ENCODE measurements at regions not wholly inside any gene's neighbourhood (a gene's known extent, or its start where the extent isn't known, plus 50 kb on each side); places are given as distances from the start of the nearest gene placed in this dataset.

GRCh38 chr18:39519741-39520140 is 1954.1 kb upstream of the CELF4 start:
- no peaks in the 10 kb centered on the region for H3K27me3 ChIP-seq (ENCODE audit: control insufficient read depth in 1 of 2, insufficient read depth in 2 of 2, low read length in 2 of 2)
- no peaks in the 10 kb centered on the region for H3K9me3 ChIP-seq (ENCODE audit: control insufficient read depth in 2 of 2, low read length in 2 of 2)
- H3K4me3 ChIP-seq (ENCODE audit: low read length in 2 of 2) = no peak overlapping the region
- no peaks in the 10 kb centered on the region for H3K4me1 ChIP-seq (ENCODE audit: control insufficient read depth, insufficient read depth, low read length)
- no peak overlapping the region for H3K27ac ChIP-seq (ENCODE audit: low read length)
- no peaks in the 10 kb centered on the region for H3K36me3 ChIP-seq (ENCODE audit: control insufficient read depth in 2 of 2, insufficient read depth in 2 of 2, low read length in 2 of 2)
- no peak overlapping the region for H3K9ac ChIP-seq (ENCODE audit: low read length in 2 of 2)

- H3K4me3 ChIP-seq (ENCODE audit: low read length in 2 of 2) = no peak overlapping the region
- H3K9me3 ChIP-seq (ENCODE audit: control insufficient read depth in 2 of 2, low read length in 2 of 2) = no peaks in the 10 kb centered on the region
- H3K4me1 ChIP-seq (ENCODE audit: control insufficient read depth, insufficient read depth, low read length) = no peaks in the 10 kb centered on the region
- no peak overlapping the region for H3K9ac ChIP-seq (ENCODE audit: low read length in 2 of 2)
- no peak overlapping the region for H3K27ac ChIP-seq (ENCODE audit: low read length)
- H3K36me3 ChIP-seq (ENCODE audit: control insufficient read depth in 2 of 2, insufficient read depth in 2 of 2, low read length in 2 of 2) = no peaks in the 10 kb centered on the region
- H3K27me3 ChIP-seq (ENCODE audit: control insufficient read depth in 1 of 2, insufficient read depth in 2 of 2, low read length in 2 of 2) = no peaks in the 10 kb centered on the region
Measured at GRCh38 chr18:39515299-39515698, 1949.7 kb upstream of the CELF4 start.

- H3K4me3 ChIP-seq (ENCODE audit: low read length in 2 of 2) = no peak overlapping the region
- no peaks in the 10 kb centered on the region for H3K36me3 ChIP-seq (ENCODE audit: control insufficient read depth in 2 of 2, insufficient read depth in 2 of 2, low read length in 2 of 2)
- no peaks in the 10 kb centered on the region for H3K4me1 ChIP-seq (ENCODE audit: control insufficient read depth, insufficient read depth, low read length)
- H3K27ac ChIP-seq (ENCODE audit: low read length) = no peak overlapping the region
- no peak overlapping the region for H3K9ac ChIP-seq (ENCODE audit: low read length in 2 of 2)
- no peaks in the 10 kb centered on the region for H3K9me3 ChIP-seq (ENCODE audit: control insufficient read depth in 2 of 2, low read length in 2 of 2)
- H3K27me3 ChIP-seq (ENCODE audit: control insufficient read depth in 1 of 2, insufficient read depth in 2 of 2, low read length in 2 of 2) = no peaks in the 10 kb centered on the region
Measured at GRCh38 chr18:39513186-39513585, 1947.6 kb upstream of the CELF4 start.

GRCh38 chr18:39506581-39507330 is 1941.2 kb upstream of the CELF4 start:
- H3K36me3 ChIP-seq (ENCODE audit: control insufficient read depth in 2 of 2, insufficient read depth in 2 of 2, low read length in 2 of 2) = no peaks in the 10 kb centered on the region
- H3K4me1 ChIP-seq (ENCODE audit: control insufficient read depth, insufficient read depth, low read length) = no peaks in the 10 kb centered on the region
- no peak overlapping the region for H3K4me3 ChIP-seq (ENCODE audit: low read length in 2 of 2)
- H3K27me3 ChIP-seq (ENCODE audit: control insufficient read depth in 1 of 2, insufficient read depth in 2 of 2, low read length in 2 of 2) = no peaks in the 10 kb centered on the region
- H3K9me3 ChIP-seq (ENCODE audit: control insufficient read depth in 2 of 2, low read length in 2 of 2) = no peaks in the 10 kb centered on the region
- no peak overlapping the region for H3K9ac ChIP-seq (ENCODE audit: low read length in 2 of 2)
- no peak overlapping the region for H3K27ac ChIP-seq (ENCODE audit: low read length)

- no peaks in the 10 kb centered on the region for H3K36me3 ChIP-seq (ENCODE audit: control insufficient read depth in 2 of 2, insufficient read depth in 2 of 2, low read length in 2 of 2)
- H3K27me3 ChIP-seq (ENCODE audit: control insufficient read depth in 1 of 2, insufficient read depth in 2 of 2, low read length in 2 of 2) = no peaks in the 10 kb centered on the region
- no peak overlapping the region for H3K27ac ChIP-seq (ENCODE audit: low read length)
- no peak overlapping the region for H3K4me3 ChIP-seq (ENCODE audit: low read length in 2 of 2)
- no peaks in the 10 kb centered on the region for H3K4me1 ChIP-seq (ENCODE audit: control insufficient read depth, insufficient read depth, low read length)
- H3K9ac ChIP-seq (ENCODE audit: low read length in 2 of 2) = no peak overlapping the region
- no peaks in the 10 kb centered on the region for H3K9me3 ChIP-seq (ENCODE audit: control insufficient read depth in 2 of 2, low read length in 2 of 2)
Measured at GRCh38 chr18:39500306-39500705, 1934.7 kb upstream of the CELF4 start.

GRCh38 chr18:39497821-39498220 is 1932.2 kb upstream of the CELF4 start:
- Histone ChIP-seq H3K36me3 (ENCODE audit: control insufficient read depth in 2 of 2, insufficient read depth in 2 of 2, low read length in 2 of 2) (no peaks in the 10 kb centered on the region), H3K27me3 (ENCODE audit: control insufficient read depth in 1 of 2, insufficient read depth in 2 of 2, low read length in 2 of 2) (no peaks in the 10 kb centered on the region), H3K27ac (ENCODE audit: low read length) (no peak overlapping the region), H3K9me3 (ENCODE audit: control insufficient read depth in 2 of 2, low read length in 2 of 2) (no peaks in the 10 kb centered on the region), H3K9ac (ENCODE audit: low read length in 2 of 2) (no peak overlapping the region), H3K4me1 (ENCODE audit: control insufficient read depth, insufficient read depth, low read length) (no peaks in the 10 kb centered on the region), H3K4me3 (ENCODE audit: low read length in 2 of 2) (no peak overlapping the region)

- H3K36me3 ChIP-seq (ENCODE audit: control insufficient read depth in 2 of 2, insufficient read depth in 2 of 2, low read length in 2 of 2) = no peaks in the 10 kb centered on the region
- no peaks in the 10 kb centered on the region for H3K27me3 ChIP-seq (ENCODE audit: control insufficient read depth in 1 of 2, insufficient read depth in 2 of 2, low read length in 2 of 2)
- no peak overlapping the region for H3K4me3 ChIP-seq (ENCODE audit: low read length in 2 of 2)
- H3K9me3 ChIP-seq (ENCODE audit: control insufficient read depth in 2 of 2, low read length in 2 of 2) = no peaks in the 10 kb centered on the region
- H3K4me1 ChIP-seq (ENCODE audit: control insufficient read depth, insufficient read depth, low read length) = no peaks in the 10 kb centered on the region
- no peak overlapping the region for H3K27ac ChIP-seq (ENCODE audit: low read length)
- H3K9ac ChIP-seq (ENCODE audit: low read length in 2 of 2) = no peak overlapping the region
Measured at GRCh38 chr18:39496986-39497385, 1931.4 kb upstream of the CELF4 start.

GRCh38 chr18:39494211-39494896 is 1928.8 kb upstream of the CELF4 start:
- no peaks in the 10 kb centered on the region for H3K4me1 ChIP-seq (ENCODE audit: control insufficient read depth, insufficient read depth, low read length)
- H3K9me3 ChIP-seq (ENCODE audit: control insufficient read depth in 2 of 2, low read length in 2 of 2) = no peaks in the 10 kb centered on the region
- H3K36me3 ChIP-seq (ENCODE audit: control insufficient read depth in 2 of 2, insufficient read depth in 2 of 2, low read length in 2 of 2) = no peaks in the 10 kb centered on the region
- H3K27ac ChIP-seq (ENCODE audit: low read length) = no peak overlapping the region
- H3K27me3 ChIP-seq (ENCODE audit: control insufficient read depth in 1 of 2, insufficient read depth in 2 of 2, low read length in 2 of 2) = no peaks in the 10 kb centered on the region
- H3K4me3 ChIP-seq (ENCODE audit: low read length in 2 of 2) = no peak overlapping the region
- H3K9ac ChIP-seq (ENCODE audit: low read length in 2 of 2) = no peak overlapping the region

- no peaks in the 10 kb centered on the region for H3K4me1 ChIP-seq (ENCODE audit: control insufficient read depth, insufficient read depth, low read length)
- H3K9me3 ChIP-seq (ENCODE audit: control insufficient read depth in 2 of 2, low read length in 2 of 2) = no peaks in the 10 kb centered on the region
- H3K27ac ChIP-seq (ENCODE audit: low read length) = no peak overlapping the region
- no peaks in the 10 kb centered on the region for H3K36me3 ChIP-seq (ENCODE audit: control insufficient read depth in 2 of 2, insufficient read depth in 2 of 2, low read length in 2 of 2)
- H3K4me3 ChIP-seq (ENCODE audit: low read length in 2 of 2) = no peak overlapping the region
- H3K27me3 ChIP-seq (ENCODE audit: control insufficient read depth in 1 of 2, insufficient read depth in 2 of 2, low read length in 2 of 2) = no peaks in the 10 kb centered on the region
- H3K9ac ChIP-seq (ENCODE audit: low read length in 2 of 2) = no peak overlapping the region
Measured at GRCh38 chr18:39491408-39491807, 1925.8 kb upstream of the CELF4 start.

- Histone ChIP-seq H3K4me1 (ENCODE audit: control insufficient read depth, insufficient read depth, low read length) (no peaks in the 10 kb centered on the region), H3K9ac (ENCODE audit: low read length in 2 of 2) (no peak overlapping the region), H3K27ac (ENCODE audit: low read length) (no peak overlapping the region), H3K9me3 (ENCODE audit: control insufficient read depth in 2 of 2, low read length in 2 of 2) (no peaks in the 10 kb centered on the region), H3K27me3 (ENCODE audit: control insufficient read depth in 1 of 2, insufficient read depth in 2 of 2, low read length in 2 of 2) (no peaks in the 10 kb centered on the region), H3K36me3 (ENCODE audit: control insufficient read depth in 2 of 2, insufficient read depth in 2 of 2, low read length in 2 of 2) (no peaks in the 10 kb centered on the region), H3K4me3 (ENCODE audit: low read length in 2 of 2) (no peak overlapping the region)
Measured at GRCh38 chr18:39489431-39489830, 1923.8 kb upstream of the CELF4 start.

GRCh38 chr18:39487932-39488331 is 1922.3 kb upstream of the CELF4 start:
- Histone ChIP-seq H3K9ac (ENCODE audit: low read length in 2 of 2) (no peak overlapping the region), H3K4me1 (ENCODE audit: control insufficient read depth, insufficient read depth, low read length) (no peaks in the 10 kb centered on the region), H3K9me3 (ENCODE audit: control insufficient read depth in 2 of 2, low read length in 2 of 2) (no peaks in the 10 kb centered on the region)

More at GRCh38 chr18:39487932-39488331, 1922.3 kb upstream of the CELF4 start:
- Histone ChIP-seq H3K4me3 (ENCODE audit: low read length in 2 of 2) (no peak overlapping the region), H3K27ac (ENCODE audit: low read length) (no peak overlapping the region), H3K27me3 (ENCODE audit: control insufficient read depth in 1 of 2, insufficient read depth in 2 of 2, low read length in 2 of 2) (no peaks in the 10 kb centered on the region), H3K36me3 (ENCODE audit: control insufficient read depth in 2 of 2, insufficient read depth in 2 of 2, low read length in 2 of 2) (no peaks in the 10 kb centered on the region)

Data from stomach smooth muscle (tissue), 2 donors.